Activated T-helper 17 cell treated with anti-CD3 and anti-CD28 coated beads, Interleukin-2, amount 50 U/mL, for 72 hours (primary cell): ENCODE measurements at regions not wholly inside any gene's neighbourhood (a gene's known extent, or its start where the extent isn't known, plus 50 kb on each side); places are given as distances from the start of the nearest gene placed in this dataset.
"Not testable (repeated sequence)": the region's sequence is repeated elsewhere in the genome, so short reads cannot be mapped to it uniquely, and the experiment has no call there.

Experiments
- ATAC-seq: fragments of 150-1000 bp; cut with Tn5 transposase; replicated peaks from 2 replicates; pipeline ENCODE4 v1.10.0; 2021; ENCODE audit warnings: mild to moderate bottlenecking, moderate library complexity
- H3K27ac Mint-ChIP-seq: one replicate; pipeline ENCODE4 v1.8.0; 2022; ENCODE audit warnings: mixed read lengths
- H3K27me3 Mint-ChIP-seq: one replicate; pipeline ENCODE4 v1.8.0; 2022; ENCODE audit warnings: mixed read lengths
- H3K36me3 Mint-ChIP-seq: one replicate; pipeline ENCODE4 v1.8.0; 2022; ENCODE audit warnings: low read depth, mild to moderate bottlenecking, mixed read lengths
- H3K4me1 Mint-ChIP-seq: one replicate; pipeline ENCODE4 v1.8.0; 2022; ENCODE audit warnings: mixed read lengths
- H3K4me3 Mint-ChIP-seq: one replicate; pipeline ENCODE4 v1.8.0; 2022; ENCODE audit warnings: mild to moderate bottlenecking, mixed read lengths
- H3K9me3 Mint-ChIP-seq: one replicate; pipeline ENCODE4 v1.8.0; 2022; ENCODE audit warnings: mixed read lengths

GRCh38 chr14:35214402-35214801, 77.8 kb upstream of the PSMA6 start:
- not testable (repeated sequence) for H3K27ac Mint-ChIP-seq
- H3K4me3 Mint-ChIP-seq = peak overlapping the region; percentile 16

GRCh38 chr14:35215110-35215813, 76.9 kb upstream of the PSMA6 start:
- peak; percentile 35 for ATAC-seq
- no peaks in the 10 kb centered on the region for H3K9me3 Mint-ChIP-seq
- peaks cover 12% of the 10 kb centered on the region for H3K36me3 Mint-ChIP-seq
- H3K4me3 Mint-ChIP-seq = no peak overlapping the region
- peak overlapping the region; percentile 71 for H3K27ac Mint-ChIP-seq
- H3K27me3 Mint-ChIP-seq = no peaks in the 10 kb centered on the region
- peaks cover 23% of the 10 kb centered on the region for H3K4me1 Mint-ChIP-seq

More at GRCh38 chr14:35214402-35214801, 77.8 kb upstream of the PSMA6 start:
- not testable (repeated sequence) for H3K9me3 Mint-ChIP-seq, ATAC-seq, H3K36me3 Mint-ChIP-seq, H3K27me3 Mint-ChIP-seq
- H3K4me1 Mint-ChIP-seq = peaks cover 20% of the 10 kb centered on the region

- H3K4me1 Mint-ChIP-seq = peaks cover 42% of the 10 kb centered on the region
- H3K4me3 Mint-ChIP-seq, ATAC-seq: not testable (repeated sequence)
Observed at GRCh38 chr14:35218176-35218575, 74.0 kb upstream of the PSMA6 start.

GRCh38 chr14:35218963-35219362, 73.2 kb upstream of the PSMA6 start:
- H3K27ac Mint-ChIP-seq = no peak overlapping the region
- H3K4me1 Mint-ChIP-seq = peaks cover 36% of the 10 kb centered on the region
- H3K36me3 Mint-ChIP-seq = peaks cover 30% of the 10 kb centered on the region
- H3K27me3 Mint-ChIP-seq = no peaks in the 10 kb centered on the region
- ATAC-seq = no peak
- H3K9me3 Mint-ChIP-seq = no peaks in the 10 kb centered on the region
- H3K4me3 Mint-ChIP-seq = no peak overlapping the region

More at GRCh38 chr14:35218176-35218575, 74.0 kb upstream of the PSMA6 start:
- not testable (repeated sequence) for H3K27me3 Mint-ChIP-seq, H3K27ac Mint-ChIP-seq, H3K9me3 Mint-ChIP-seq
- peaks cover 29% of the 10 kb centered on the region for H3K36me3 Mint-ChIP-seq

- H3K27ac Mint-ChIP-seq = no peak overlapping the region
- ATAC-seq = peak; percentile 72
- peaks cover 30% of the 10 kb centered on the region for H3K36me3 Mint-ChIP-seq
- H3K4me1 Mint-ChIP-seq = peaks cover 29% of the 10 kb centered on the region
- no peaks in the 10 kb centered on the region for H3K27me3 Mint-ChIP-seq
- H3K9me3 Mint-ChIP-seq = no peaks in the 10 kb centered on the region
- H3K4me3 Mint-ChIP-seq = peak overlapping the region; percentile 32
Observed at GRCh38 chr14:35220027-35220676, 72.0 kb upstream of the PSMA6 start.

GRCh38 chr14:35220920-35221319, 71.3 kb upstream of the PSMA6 start:
- H3K4me3 Mint-ChIP-seq = peak overlapping the region; percentile 32
- ATAC-seq = no peak
- peaks cover 30% of the 10 kb centered on the region for H3K36me3 Mint-ChIP-seq
- no peaks in the 10 kb centered on the region for H3K27me3 Mint-ChIP-seq
- no peak overlapping the region for H3K27ac Mint-ChIP-seq
- H3K9me3 Mint-ChIP-seq = no peaks in the 10 kb centered on the region
- H3K4me1 Mint-ChIP-seq = peaks cover 28% of the 10 kb centered on the region

GRCh38 chr14:35221462-35221861, 70.7 kb upstream of the PSMA6 start:
- no peak for ATAC-seq
- Mint-ChIP-seq H3K4me1 (peaks cover 28% of the 10 kb centered on the region), H3K9me3 (no peaks in the 10 kb centered on the region), H3K4me3 (no peak overlapping the region), H3K27ac (no peak overlapping the region), H3K27me3 (no peaks in the 10 kb centered on the region), H3K36me3 (peaks cover 27% of the 10 kb centered on the region)

- ATAC-seq = no peak
- no peaks in the 10 kb centered on the region for H3K27me3 Mint-ChIP-seq
- peak overlapping the region; percentile 55 for H3K4me3 Mint-ChIP-seq
- peaks cover 28% of the 10 kb centered on the region for H3K4me1 Mint-ChIP-seq
- H3K36me3 Mint-ChIP-seq = peaks cover 25% of the 10 kb centered on the region
- peak overlapping the region; percentile 68 for H3K27ac Mint-ChIP-seq
- H3K9me3 Mint-ChIP-seq = no peaks in the 10 kb centered on the region
Observed at GRCh38 chr14:35222324-35222723, 69.9 kb upstream of the PSMA6 start.

GRCh38 chr14:35222872-35223466, 69.2 kb upstream of the PSMA6 start:
- ATAC-seq = peak; percentile 81
- peaks cover 25% of the 10 kb centered on the region for H3K36me3 Mint-ChIP-seq

GRCh38 chr14:35223927-35224326, 68.3 kb upstream of the PSMA6 start:
- Mint-ChIP-seq H3K4me3 (peak overlapping the region; percentile 55), H3K36me3 (peaks cover 25% of the 10 kb centered on the region), H3K4me1 (peaks cover 28% of the 10 kb centered on the region), H3K27me3 (no peaks in the 10 kb centered on the region), H3K27ac (peak overlapping the region; percentile 68), H3K9me3 (no peaks in the 10 kb centered on the region)
- no peak for ATAC-seq

More at GRCh38 chr14:35222872-35223466, 69.2 kb upstream of the PSMA6 start:
- H3K27ac Mint-ChIP-seq = peak overlapping the region; percentile 68
- peaks cover 28% of the 10 kb centered on the region for H3K4me1 Mint-ChIP-seq
- no peaks in the 10 kb centered on the region for H3K9me3 Mint-ChIP-seq
- H3K27me3 Mint-ChIP-seq = no peaks in the 10 kb centered on the region
- peak overlapping the region; percentile 55 for H3K4me3 Mint-ChIP-seq

- peaks cover 33% of the 10 kb centered on the region for H3K4me1 Mint-ChIP-seq
- H3K27me3 Mint-ChIP-seq = no peaks in the 10 kb centered on the region
- ATAC-seq = no peak
- H3K27ac Mint-ChIP-seq = no peak overlapping the region
- H3K9me3 Mint-ChIP-seq = no peaks in the 10 kb centered on the region
- H3K36me3 Mint-ChIP-seq = peaks cover 30% of the 10 kb centered on the region
- H3K4me3 Mint-ChIP-seq = no peak overlapping the region
Observed at GRCh38 chr14:35224615-35225014, 67.6 kb upstream of the PSMA6 start.

- Mint-ChIP-seq H3K36me3 (peaks cover 6% of the 10 kb centered on the region), H3K27ac (peak overlapping the region; percentile 33), H3K4me3 (no peak overlapping the region), H3K27me3 (no peaks in the 10 kb centered on the region), H3K4me1 (peaks cover 21% of the 10 kb centered on the region), H3K9me3 (no peaks in the 10 kb centered on the region)
- ATAC-seq = no peak
Observed at GRCh38 chr14:35229084-35229791, 62.9 kb upstream of the PSMA6 start.

GRCh38 chr14:35229792-35230089, 62.4 kb upstream of the PSMA6 start:
- Mint-ChIP-seq H3K36me3 (peaks cover 6% of the 10 kb centered on the region), H3K27me3 (no peaks in the 10 kb centered on the region), H3K4me3 (no peak overlapping the region), H3K27ac (peak overlapping the region; percentile 33), H3K9me3 (no peaks in the 10 kb centered on the region), H3K4me1 (peaks cover 21% of the 10 kb centered on the region)
- no peak for ATAC-seq

GRCh38 chr14:35231207-35231760, 60.9 kb upstream of the PSMA6 start:
- Mint-ChIP-seq H3K36me3 (peaks cover 6% of the 10 kb centered on the region), H3K4me1 (peaks cover 21% of the 10 kb centered on the region), H3K9me3 (no peaks in the 10 kb centered on the region), H3K27me3 (no peaks in the 10 kb centered on the region), H3K4me3 (no peak overlapping the region), H3K27ac (peak overlapping the region; percentile 62)
- ATAC-seq = peak; percentile 37
